ENCODE measurements at regions not wholly inside any gene's neighbourhood (a gene's known extent, or its start where the extent isn't known, plus 50 kb on each side); places are given as distances from the start of the nearest gene placed in this dataset.

GRCh38 chr14:22174412-22175277 is 414.4 kb downstream of the DAD1 start:
- H3K9me3 ChIP-seq = no peaks in the 10 kb centered on the region
- TF ChIP-seq POLR2AphosphoS5 (IDR thresholded peaks at IDR 0.05) (no peak), POLR2A (IDR thresholded peaks at IDR 0.05) (no peak)
- TF ChIP-seq, protein P1, sequence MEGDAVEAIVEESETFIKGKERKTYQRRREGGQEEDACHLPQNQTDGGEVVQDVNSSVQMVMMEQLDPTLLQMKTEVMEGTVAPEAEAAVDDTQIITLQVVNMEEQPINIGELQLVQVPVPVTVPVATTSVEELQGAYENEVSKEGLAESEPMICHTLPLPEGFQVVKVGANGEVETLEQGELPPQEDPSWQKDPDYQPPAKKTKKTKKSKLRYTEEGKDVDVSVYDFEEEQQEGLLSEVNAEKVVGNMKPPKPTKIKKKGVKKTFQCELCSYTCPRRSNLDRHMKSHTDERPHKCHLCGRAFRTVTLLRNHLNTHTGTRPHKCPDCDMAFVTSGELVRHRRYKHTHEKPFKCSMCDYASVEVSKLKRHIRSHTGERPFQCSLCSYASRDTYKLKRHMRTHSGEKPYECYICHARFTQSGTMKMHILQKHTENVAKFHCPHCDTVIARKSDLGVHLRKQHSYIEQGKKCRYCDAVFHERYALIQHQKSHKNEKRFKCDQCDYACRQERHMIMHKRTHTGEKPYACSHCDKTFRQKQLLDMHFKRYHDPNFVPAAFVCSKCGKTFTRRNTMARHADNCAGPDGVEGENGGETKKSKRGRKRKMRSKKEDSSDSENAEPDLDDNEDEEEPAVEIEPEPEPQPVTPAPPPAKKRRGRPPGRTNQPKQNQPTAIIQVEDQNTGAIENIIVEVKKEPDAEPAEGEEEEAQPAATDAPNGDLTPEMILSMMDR (IDR thresholded peaks at IDR 0.05 in 8 of 11, conservative IDR thresholded peaks at IDR 0.05 in 3 of 11) = no peak
- DNase-seq = no peak
- H3K4me3 ChIP-seq = no peak overlapping the region
- WGBS, 5 donors = 76 to 85% (median 78%) methylated on average over 8 of the region's 8 CpGs
- peaks cover 0 to 22% (median 0%) of the 10 kb centered on the region in 7 donors for H3K27me3 ChIP-seq (replicated peaks in 1 of 7)
- no peaks in the 10 kb centered on the region for H3K4me1 ChIP-seq
- H3K36me3 ChIP-seq = no peaks in the 10 kb centered on the region
- intact Hi-C loops (cut with DNase I; ENCODE audit: low total_unique reads) = no loop called here
- no peak overlapping the region for H3K27ac ChIP-seq

GRCh38 chr14:22168092-22168955 is 420.7 kb downstream of the DAD1 start:
- no peak overlapping the region for H3K4me3 ChIP-seq
- intact Hi-C loops (cut with DNase I; ENCODE audit: low total_unique reads) = no loop called here
- H3K36me3 ChIP-seq = no peaks in the 10 kb centered on the region
- DNase-seq = no peak
- H3K9me3 ChIP-seq = no peaks in the 10 kb centered on the region
- H3K27me3 ChIP-seq (replicated peaks in 1 of 7) = no peaks in the 10 kb centered on the region
- TF ChIP-seq POLR2AphosphoS5 (IDR thresholded peaks at IDR 0.05) (no peak), POLR2A (IDR thresholded peaks at IDR 0.05) (no peak)
- TF ChIP-seq, protein P1 (IDR thresholded peaks at IDR 0.05 in 8 of 11, conservative IDR thresholded peaks at IDR 0.05 in 3 of 11) = no peak
- H3K4me1 ChIP-seq = no peaks in the 10 kb centered on the region
- 72 to 85% (median 76%) methylated on average over 8 of the region's 8 CpGs for WGBS, 5 donors
- no peak overlapping the region for H3K27ac ChIP-seq

GRCh38 chr14:22164616-22165015 is 424.4 kb downstream of the DAD1 start:
- no peaks in the 10 kb centered on the region for H3K36me3 ChIP-seq
- H3K4me3 ChIP-seq = no peak overlapping the region
- no peak overlapping the region for H3K27ac ChIP-seq
- 53 to 81% (median 67%) methylated on average over 3 of the region's 3 CpGs for WGBS, 5 donors
- no peaks in the 10 kb centered on the region for H3K4me1 ChIP-seq
- TF ChIP-seq POLR2AphosphoS5 (IDR thresholded peaks at IDR 0.05) (no peak), POLR2A (IDR thresholded peaks at IDR 0.05) (no peak)
- TF ChIP-seq, protein P1 (IDR thresholded peaks at IDR 0.05 in 8 of 11, conservative IDR thresholded peaks at IDR 0.05 in 3 of 11) = no peak
- intact Hi-C loops (cut with DNase I; ENCODE audit: low total_unique reads) = no loop called here
- DNase-seq = no peak
- no peaks in the 10 kb centered on the region for H3K9me3 ChIP-seq
- no peaks in the 10 kb centered on the region for H3K27me3 ChIP-seq (replicated peaks in 1 of 7)

DNA sequence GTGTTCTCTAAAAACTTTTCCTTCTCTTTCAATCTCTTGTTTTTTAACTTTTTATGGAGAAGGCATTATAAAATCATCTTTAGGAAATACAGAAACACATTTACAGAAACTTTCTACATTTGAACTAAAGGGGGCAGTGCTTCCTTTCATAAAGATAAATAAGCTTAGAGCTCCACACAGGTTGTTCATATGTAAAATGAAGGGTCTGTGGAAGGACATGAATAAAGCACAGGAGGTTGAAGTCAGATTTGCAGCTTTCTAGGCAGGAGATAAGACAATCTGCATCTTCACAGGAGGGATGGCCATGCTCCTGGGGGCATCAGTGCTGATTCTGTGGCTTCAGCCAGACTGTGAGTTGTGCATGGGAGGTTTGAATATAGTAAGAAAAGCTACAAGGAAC is 426.0 kb downstream of the DAD1 start:
- TF ChIP-seq, protein P1 (IDR thresholded peaks at IDR 0.05 in 8 of 11, conservative IDR thresholded peaks at IDR 0.05 in 3 of 11) = no peak
- intact Hi-C loops (cut with DNase I; ENCODE audit: low total_unique reads) = no loop called here
- DNase-seq = no peak

More for the DNA sequence above, 426.0 kb downstream of the DAD1 start:
- no peaks in the 10 kb centered on the region for H3K4me1 ChIP-seq
- H3K27ac ChIP-seq = no peak overlapping the region
- no peaks in the 10 kb centered on the region for H3K27me3 ChIP-seq (replicated peaks in 1 of 7)
- no peaks in the 10 kb centered on the region for H3K36me3 ChIP-seq
- H3K4me3 ChIP-seq = no peak overlapping the region
- no peaks in the 10 kb centered on the region for H3K9me3 ChIP-seq
